ENCODE measurements at regions not wholly inside any gene's neighbourhood (a gene's known extent, or its start where the extent isn't known, plus 50 kb on each side); places are given as distances from the start of the nearest gene placed in this dataset.

GRCh38 chr2:183948861-183949260, 649.5 kb upstream of the ZNF804A start:
- TF ChIP-seq POLR2A (IDR thresholded peaks at IDR 0.05): no peak
- TF ChIP-seq, protein P1, sequence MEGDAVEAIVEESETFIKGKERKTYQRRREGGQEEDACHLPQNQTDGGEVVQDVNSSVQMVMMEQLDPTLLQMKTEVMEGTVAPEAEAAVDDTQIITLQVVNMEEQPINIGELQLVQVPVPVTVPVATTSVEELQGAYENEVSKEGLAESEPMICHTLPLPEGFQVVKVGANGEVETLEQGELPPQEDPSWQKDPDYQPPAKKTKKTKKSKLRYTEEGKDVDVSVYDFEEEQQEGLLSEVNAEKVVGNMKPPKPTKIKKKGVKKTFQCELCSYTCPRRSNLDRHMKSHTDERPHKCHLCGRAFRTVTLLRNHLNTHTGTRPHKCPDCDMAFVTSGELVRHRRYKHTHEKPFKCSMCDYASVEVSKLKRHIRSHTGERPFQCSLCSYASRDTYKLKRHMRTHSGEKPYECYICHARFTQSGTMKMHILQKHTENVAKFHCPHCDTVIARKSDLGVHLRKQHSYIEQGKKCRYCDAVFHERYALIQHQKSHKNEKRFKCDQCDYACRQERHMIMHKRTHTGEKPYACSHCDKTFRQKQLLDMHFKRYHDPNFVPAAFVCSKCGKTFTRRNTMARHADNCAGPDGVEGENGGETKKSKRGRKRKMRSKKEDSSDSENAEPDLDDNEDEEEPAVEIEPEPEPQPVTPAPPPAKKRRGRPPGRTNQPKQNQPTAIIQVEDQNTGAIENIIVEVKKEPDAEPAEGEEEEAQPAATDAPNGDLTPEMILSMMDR (IDR thresholded peaks at IDR 0.05): no peak

All from thyroid gland (tissue), 4 donors.